GM23248 (cell line): ENCODE measurements at regions not wholly inside any gene's neighbourhood (a gene's known extent, or its start where the extent isn't known, plus 50 kb on each side); places are given as distances from the start of the nearest gene placed in this dataset.
"Not testable (repeated sequence)": the region's sequence is repeated elsewhere in the genome, so short reads cannot be mapped to it uniquely, and the experiment has no call there.

Source experiments
- DNase-seq: peaks from one replicate; pipeline ENCODE4 v3.0.0-alpha.2; 2015
- H2AFZ ChIP-seq: fragments of 200-600 bp; sonication (generic); 2 replicates; pipeline ENCODE4 v1.6.1; 2016; ENCODE audit warnings: antibody characterized with exemption
- H3F3A ChIP-seq: fragments of 200-600 bp; sonication (generic); 2 replicates; pipeline ENCODE4 v1.6.1; 2016; ENCODE audit warnings: mild to moderate bottlenecking, antibody characterized with exemption, mixed run types; ENCODE audit not compliant: insufficient read depth
- H3K27ac ChIP-seq: fragments of 200-600 bp; sonication (generic); 2 replicates; pipeline ENCODE4 v1.5.1; 2016; ENCODE audit warnings: mild to moderate bottlenecking
- H3K27me3 ChIP-seq: fragments of 200-600 bp; sonication (generic); replicated peaks from 2 replicates; pipeline ENCODE4 v1.6.1; 2016; ENCODE audit warnings: mild to moderate bottlenecking; ENCODE audit not compliant: insufficient read depth
- H3K36me3 ChIP-seq: fragments of 200-600 bp; sonication (generic); 2 replicates; pipeline ENCODE4 v1.6.1; 2016; ENCODE audit warnings: low read depth, mild to moderate bottlenecking
- H3K4me1 ChIP-seq: fragments of 200-600 bp; sonication (generic); 2 replicates; pipeline ENCODE4 v1.6.1; 2016; ENCODE audit warnings: mild to moderate bottlenecking; ENCODE audit not compliant: insufficient read depth
- H3K4me2 ChIP-seq: fragments of 200-600 bp; sonication (generic); one replicate; pipeline ENCODE4 v1.6.1; 2016; ENCODE audit warnings: mild to moderate bottlenecking; ENCODE audit not compliant: unreplicated experiment
- H3K4me3 ChIP-seq: fragments of 200-600 bp; sonication (generic); 2 replicates; pipeline ENCODE4 v1.5.1; 2016; ENCODE audit warnings: mild to moderate bottlenecking
- H3K79me2 ChIP-seq: fragments of 200-600 bp; sonication (generic); 2 replicates; pipeline ENCODE4 v1.6.1; 2016; ENCODE audit warnings: mild to moderate bottlenecking; ENCODE audit not compliant: insufficient read depth
- H3K9ac ChIP-seq: fragments of 200-600 bp; sonication (generic); 2 replicates; pipeline ENCODE4 v1.6.1; 2016; ENCODE audit warnings: mild to moderate bottlenecking
- H3K9me2 ChIP-seq: fragments of 200-600 bp; sonication (generic); 2 replicates; pipeline ENCODE4 v1.6.1; 2016; ENCODE audit warnings: mixed run types, mild to moderate bottlenecking, moderate library complexity; ENCODE audit not compliant: insufficient read depth
- H3K9me3 ChIP-seq: fragments of 200-600 bp; sonication (generic); one replicate; pipeline ENCODE4 v1.6.1; 2017; ENCODE audit warnings: low read depth
- H4K20me1 ChIP-seq: fragments of 200-600 bp; sonication (generic); 2 replicates; pipeline ENCODE4 v1.6.0; 2016; ENCODE audit not compliant: insufficient read depth
- EZH2 ChIP-seq: fragments of 200-600 bp; sonication (generic); IDR thresholded peaks from 2 replicates; pipeline ENCODE4 v1.6.1; 2018; ENCODE audit warnings: antibody characterized with exemption, mild to moderate bottlenecking; ENCODE audit not compliant: insufficient read depth, poor library complexity, severe bottlenecking
- EZH2phosphoT487 ChIP-seq: fragments of 200-600 bp; sonication (generic); IDR thresholded peaks from 2 replicates; pipeline ENCODE4 v1.6.1; 2018; ENCODE audit warnings: antibody characterized with exemption, moderate library complexity, mild to moderate bottlenecking, low read depth; ENCODE audit not compliant: insufficient read depth
- WGBS, 2 experiments: methylation state at CpG; one replicate each; pipeline ENCODE4 v1.1.6; 2015 to 2017; ENCODE audit warnings: low lambda C conversion rate in 2 of 2, low coverage in 1 of 2; ENCODE audit errors: missing lambda C conversion rate in 2 of 2; 5-methylcytosine and 5-hydroxymethylcytosine counted together
- in situ Hi-C: fragments of 300-500 bp; cut with MboI; formaldehyde crosslinking; loops from 2 replicates; pipeline ENCODE4 v1.15.0; 2020

DNA sequence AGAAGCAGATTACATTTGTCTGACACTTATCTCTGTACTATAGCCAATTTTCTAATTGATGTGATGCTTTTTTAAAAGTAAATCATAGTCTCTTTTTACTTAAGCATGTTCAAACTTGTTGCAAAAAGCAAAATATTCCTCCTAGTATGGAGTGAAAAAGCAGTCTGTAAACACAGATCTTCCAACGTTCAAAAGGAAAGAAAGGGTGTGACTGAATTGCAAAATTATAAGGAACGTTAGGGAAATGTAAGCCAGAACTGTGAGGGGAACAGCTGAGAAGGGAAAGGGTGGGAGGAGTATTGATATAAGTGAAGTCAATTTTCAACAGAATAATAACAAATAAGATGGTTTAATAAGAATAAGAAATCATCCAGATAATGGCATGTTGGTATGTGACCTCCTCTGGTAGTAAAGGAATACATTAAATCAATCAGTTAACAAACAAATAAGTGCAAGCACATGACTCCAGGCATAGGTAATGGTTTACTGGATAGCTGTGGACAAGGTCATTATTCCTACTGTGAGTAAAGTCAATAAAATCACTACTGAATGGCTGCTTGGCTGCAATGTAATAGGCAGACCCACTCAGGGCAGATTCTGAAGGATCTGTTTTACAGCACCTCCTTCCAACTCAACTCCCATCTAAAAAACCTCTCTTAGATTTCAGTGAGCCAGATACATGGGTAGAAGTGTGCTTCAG, 239.1 kb upstream of the NMUR2 start:
- Histone ChIP-seq H3F3A (no peaks in the 10 kb centered on the region), H4K20me1 (no peaks in the 10 kb centered on the region), H2AFZ (no peak overlapping the region), H3K27ac (no peak overlapping the region), H3K9me2 (no peaks in the 10 kb centered on the region), H3K27me3 (no peaks in the 10 kb centered on the region), H3K4me2 (no peak overlapping the region), H3K4me1 (no peaks in the 10 kb centered on the region), H3K9ac (no peak overlapping the region), H3K79me2 (no peaks in the 10 kb centered on the region), H3K4me3 (no peak overlapping the region), H3K36me3 (no peaks in the 10 kb centered on the region), H3K9me3 (no peaks in the 10 kb centered on the region)
- in situ Hi-C loops: no loop called here
- no peak for DNase-seq
- 2 to 7% methylated on average over 2 of the region's 2 CpGs for WGBS, 2 experiments
- no peak for TF ChIP-seq EZH2
- no peak for TF ChIP-seq EZH2phosphoT487

DNA sequence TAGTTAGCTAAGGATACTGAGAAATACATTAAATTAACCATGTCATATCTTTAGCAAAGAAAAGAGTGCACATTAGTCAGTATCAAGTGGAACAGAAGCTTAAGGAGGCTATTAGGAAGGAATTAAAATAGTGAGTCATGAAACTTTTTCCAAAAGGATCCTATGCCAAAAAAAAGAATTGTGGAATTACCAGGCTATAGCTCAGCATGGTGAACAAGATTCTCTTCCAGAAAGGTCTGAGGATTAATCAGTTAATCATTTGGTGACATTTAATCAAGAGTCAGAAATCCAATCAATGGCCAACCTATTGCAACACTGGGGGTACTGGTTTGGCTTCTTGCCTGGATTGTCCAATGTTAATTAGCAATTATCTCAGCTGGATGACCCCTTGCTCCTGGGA, 244.5 kb upstream of the NMUR2 start:
- Histone ChIP-seq H3K27ac (no peak overlapping the region), H4K20me1 (no peaks in the 10 kb centered on the region), H3K9ac (no peak overlapping the region), H3K9me2 (no peaks in the 10 kb centered on the region), H2AFZ (no peak overlapping the region), H3K79me2 (no peaks in the 10 kb centered on the region), H3K27me3 (no peaks in the 10 kb centered on the region), H3K36me3 (no peaks in the 10 kb centered on the region), H3F3A (no peaks in the 10 kb centered on the region), H3K4me1 (no peaks in the 10 kb centered on the region), H3K9me3 (no peaks in the 10 kb centered on the region), H3K4me3 (no peak overlapping the region), H3K4me2 (no peak overlapping the region)
- no peak for TF ChIP-seq EZH2phosphoT487
- no peak for TF ChIP-seq EZH2
- no peak for DNase-seq
- in situ Hi-C loops: no loop called here

DNA sequence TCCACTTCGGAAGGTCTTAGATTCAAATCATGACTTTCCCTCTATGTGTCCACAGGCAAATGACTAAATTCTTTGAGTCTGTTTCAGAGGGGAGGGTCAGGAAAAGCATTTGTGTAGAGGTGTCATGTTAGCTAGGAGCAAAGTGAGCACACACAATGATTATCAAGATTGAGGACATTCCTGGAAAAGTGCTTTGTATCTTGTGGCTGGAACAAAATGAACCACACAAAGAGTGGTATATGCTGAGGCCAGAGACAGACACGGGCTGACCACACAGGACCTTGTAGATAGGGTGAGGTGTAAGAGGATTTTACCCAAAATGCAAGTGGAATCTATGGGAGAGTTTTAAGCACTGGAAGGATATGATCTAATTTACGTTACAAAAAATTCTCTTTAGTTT, 245.3 kb upstream of the NMUR2 start:
- Histone ChIP-seq H3K9ac (no peak overlapping the region), H3K4me3 (no peak overlapping the region), H3K4me1 (no peaks in the 10 kb centered on the region), H3K36me3 (no peaks in the 10 kb centered on the region), H3K79me2 (no peaks in the 10 kb centered on the region), H3K4me2 (no peak overlapping the region), H3F3A (no peaks in the 10 kb centered on the region), H3K9me2 (no peaks in the 10 kb centered on the region), H3K27me3 (no peaks in the 10 kb centered on the region), H2AFZ (no peak overlapping the region), H3K9me3 (no peaks in the 10 kb centered on the region), H4K20me1 (no peaks in the 10 kb centered on the region), H3K27ac (no peak overlapping the region)
- no peak for DNase-seq
- TF ChIP-seq EZH2 (no peak), EZH2phosphoT487 (no peak)
- in situ Hi-C loops: no loop called here
- WGBS, 2 experiments: 3 to 5% methylated on average over 3 of the region's 3 CpGs

DNA sequence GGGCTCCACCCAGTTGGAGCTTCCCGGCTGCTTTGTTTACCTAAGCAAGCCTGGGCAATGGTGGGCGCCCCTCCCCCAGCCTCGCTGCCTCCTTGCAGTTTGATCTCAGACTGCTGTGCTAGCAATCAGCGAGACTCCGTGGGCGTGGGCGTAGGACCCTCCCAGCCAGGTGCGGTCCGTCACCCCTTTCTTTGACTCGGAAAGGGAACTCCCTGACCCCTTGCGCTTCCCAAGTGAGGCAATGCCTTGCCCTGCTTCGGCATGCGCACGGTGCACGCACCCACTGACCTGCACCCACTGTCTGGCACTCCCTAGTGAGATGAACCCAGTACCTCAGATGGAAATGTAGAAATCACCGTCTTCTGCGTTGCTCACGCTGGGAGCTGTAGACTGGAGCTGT, 254.4 kb upstream of the NMUR2 start:
- H2AFZ ChIP-seq, in situ Hi-C loops, H3K9me3 ChIP-seq, H3K9me2 ChIP-seq, H3K27ac ChIP-seq, DNase-seq, H3F3A ChIP-seq, H3K36me3 ChIP-seq, H3K27me3 ChIP-seq, H3K9ac ChIP-seq, H3K79me2 ChIP-seq, H3K4me3 ChIP-seq, H3K4me1 ChIP-seq, H4K20me1 ChIP-seq, H3K4me2 ChIP-seq: not testable (repeated sequence)
- WGBS, 2 experiments: 40 to 43% methylated on average over 16 to 18 of the region's 18 CpGs

DNA sequence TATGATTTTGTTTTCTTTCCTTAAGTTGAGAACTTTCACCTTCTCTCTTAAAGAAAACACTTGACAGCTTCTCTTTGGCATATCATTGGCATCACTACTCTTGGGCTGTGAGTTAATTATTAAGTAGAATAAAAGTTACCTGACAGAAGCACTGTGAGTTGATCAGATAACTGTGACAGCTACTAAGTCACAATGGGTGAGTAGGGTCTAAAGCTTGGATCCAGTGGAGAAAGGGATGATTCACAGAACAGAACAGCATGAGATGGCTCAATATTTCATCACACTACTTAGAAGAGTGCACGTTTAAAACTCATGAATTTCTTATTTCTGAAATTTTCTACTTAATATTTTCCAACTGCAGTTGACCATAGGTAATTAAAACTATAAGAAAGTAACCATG, 268.5 kb upstream of the NMUR2 start:
- no peaks in the 10 kb centered on the region for H3K36me3 ChIP-seq
- 12 to 19% methylated on average over 1 of the region's 1 CpG for WGBS, 2 experiments
- H3K9me2 ChIP-seq: no peaks in the 10 kb centered on the region
- no peaks in the 10 kb centered on the region for H3K4me1 ChIP-seq
- in situ Hi-C loops: no loop called here
- H3K4me3 ChIP-seq: no peak overlapping the region
- no peaks in the 10 kb centered on the region for H4K20me1 ChIP-seq
- H3F3A ChIP-seq: no peaks in the 10 kb centered on the region
- DNase-seq: no peak
- no peak overlapping the region for H3K27ac ChIP-seq
- H3K9me3 ChIP-seq: no peaks in the 10 kb centered on the region
- no peak overlapping the region for H2AFZ ChIP-seq
- H3K79me2 ChIP-seq: no peaks in the 10 kb centered on the region
- TF ChIP-seq EZH2phosphoT487: no peak
- TF ChIP-seq EZH2: no peak
- no peaks in the 10 kb centered on the region for H3K27me3 ChIP-seq
- no peak overlapping the region for H3K4me2 ChIP-seq
- H3K9ac ChIP-seq: no peak overlapping the region
